ENCODE measurements at regions not wholly inside any gene's neighbourhood (a gene's known extent, or its start where the extent isn't known, plus 50 kb on each side); places are given as distances from the start of the nearest gene placed in this dataset.

GRCh38 chr1:219527994-219528393, 84.9 kb downstream of the ZC3H11B start:
- TF ChIP-seq POLR2A (IDR thresholded peaks at IDR 0.05; ENCODE audit: low read depth, low read length) (no peak), TAF1 (IDR thresholded peaks at IDR 0.05; ENCODE audit: low read depth, low read length) (no peak)
